ENCODE measurements at regions not wholly inside any gene's neighbourhood (a gene's known extent, or its start where the extent isn't known, plus 50 kb on each side); places are given as distances from the start of the nearest gene placed in this dataset.
A peak's percentile ranks its signal among the peaks of the same experiment; 100 is the strongest.

- Histone ChIP-seq H3K4me2 (ENCODE audit: low read length) (no peak overlapping the region), H3K36me3 (replicated peaks; ENCODE audit: low read depth, low read length) (no peaks in the 10 kb centered on the region), H2AFZ (ENCODE audit: low read depth, low read length) (no peak overlapping the region), H3K4me1 (ENCODE audit: low read length) (peaks cover 3% of the 10 kb centered on the region; the same call in 1 of the 2 replicates), H3K27ac (ENCODE audit: low read length) (no peak overlapping the region), H3K9me3 (ENCODE audit: insufficient read depth, low read length) (no peaks in the 10 kb centered on the region), H3K79me2 (ENCODE audit: low read length) (no peaks in the 10 kb centered on the region), H4K20me1 (ENCODE audit: insufficient read depth, low read length) (no peaks in the 10 kb centered on the region), H3K9ac (ENCODE audit: low read length) (no peak overlapping the region), H3K4me3 (ENCODE audit: low read length) (no peak overlapping the region), H3K27me3 (ENCODE audit: low read depth, low read length) (no peaks in the 10 kb centered on the region; the same call in 1 of the 2 replicates)
- TF ChIP-seq CTCF (IDR thresholded peaks at IDR 0.05; ENCODE audit: low read depth, low read length) (no peak), EZH2phosphoT487 (IDR thresholded peaks at IDR 0.05; ENCODE audit: low read depth) (no peak)
These were observed 56.8 kb upstream of the ALDH1B1 start for GRCh38 chr9:38335686-38336085.

- TF ChIP-seq CTCF (IDR thresholded peaks at IDR 0.05; ENCODE audit: low read depth, low read length) = peak; percentile 49
- TF ChIP-seq EZH2phosphoT487 (IDR thresholded peaks at IDR 0.05; ENCODE audit: low read depth) = no peak
- H3K27me3 ChIP-seq (ENCODE audit: low read depth, low read length) = no peaks in the 10 kb centered on the region; the same call in 1 of the 2 replicates
- H4K20me1 ChIP-seq (ENCODE audit: insufficient read depth, low read length) = no peaks in the 10 kb centered on the region
- peaks cover 4% of the 10 kb centered on the region; the same call in 1 of the 2 replicates for H3K4me1 ChIP-seq (ENCODE audit: low read length)
- no peaks in the 10 kb centered on the region for H3K9me3 ChIP-seq (ENCODE audit: insufficient read depth, low read length)
- H3K4me2 ChIP-seq (ENCODE audit: low read length) = no peak overlapping the region; the same call in 1 of the 2 replicates
- H3K79me2 ChIP-seq (ENCODE audit: low read length) = no peaks in the 10 kb centered on the region
- H3K4me3 ChIP-seq (ENCODE audit: low read length) = no peak overlapping the region
- H3K36me3 ChIP-seq (replicated peaks; ENCODE audit: low read depth, low read length) = no peaks in the 10 kb centered on the region
- H3K9ac ChIP-seq (ENCODE audit: low read length) = no peak overlapping the region
- H2AFZ ChIP-seq (ENCODE audit: low read depth, low read length) = no peak overlapping the region
- no peak overlapping the region for H3K27ac ChIP-seq (ENCODE audit: low read length)
These were observed 58.3 kb upstream of the ALDH1B1 start for GRCh38 chr9:38334234-38334633.

DNA sequence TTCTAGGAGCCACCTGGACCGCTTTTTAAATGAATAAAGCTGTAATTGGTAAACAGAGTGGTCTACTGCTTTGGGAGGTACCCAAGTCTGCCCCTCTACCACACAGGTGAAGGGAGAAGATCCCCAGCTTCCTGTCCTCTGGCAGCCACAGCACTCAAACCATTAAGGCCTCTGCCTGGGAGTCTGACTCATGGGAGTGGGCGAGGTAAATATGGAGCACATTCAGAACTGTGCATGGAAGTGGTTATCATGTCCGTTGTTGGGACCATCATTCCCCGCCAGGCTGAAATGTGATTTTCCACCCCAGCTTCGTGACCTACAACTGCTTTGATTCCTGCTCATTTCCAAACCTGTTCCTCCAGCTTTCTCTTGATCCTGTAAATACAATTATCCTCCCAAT, 59.5 kb upstream of the ALDH1B1 start:
- Histone ChIP-seq H3K79me2 (ENCODE audit: low read length) (no peaks in the 10 kb centered on the region), H3K27me3 (ENCODE audit: low read depth, low read length) (no peaks in the 10 kb centered on the region; the same call in 1 of the 2 replicates), H3K9ac (ENCODE audit: low read length) (no peak overlapping the region), H3K4me3 (ENCODE audit: low read length) (no peak overlapping the region), H3K4me2 (ENCODE audit: low read length) (no peak overlapping the region), H3K4me1 (ENCODE audit: low read length) (peaks cover 13% of the 10 kb centered on the region), H4K20me1 (ENCODE audit: insufficient read depth, low read length) (no peaks in the 10 kb centered on the region), H3K9me3 (ENCODE audit: insufficient read depth, low read length) (no peaks in the 10 kb centered on the region), H3K27ac (ENCODE audit: low read length) (no peak overlapping the region), H3K36me3 (replicated peaks; ENCODE audit: low read depth, low read length) (no peaks in the 10 kb centered on the region), H2AFZ (ENCODE audit: low read depth, low read length) (no peak overlapping the region)
- TF ChIP-seq CTCF (IDR thresholded peaks at IDR 0.05; ENCODE audit: low read depth, low read length) = no peak

GRCh38 chr9:38332625-38333024, 59.9 kb upstream of the ALDH1B1 start:
- Histone ChIP-seq H3K4me3 (ENCODE audit: low read length) (no peak overlapping the region), H3K27me3 (ENCODE audit: low read depth, low read length) (no peaks in the 10 kb centered on the region; the same call in 1 of the 2 replicates), H3K79me2 (ENCODE audit: low read length) (no peaks in the 10 kb centered on the region), H3K36me3 (replicated peaks; ENCODE audit: low read depth, low read length) (no peaks in the 10 kb centered on the region), H3K9me3 (ENCODE audit: insufficient read depth, low read length) (no peaks in the 10 kb centered on the region), H3K9ac (ENCODE audit: low read length) (no peak overlapping the region), H4K20me1 (ENCODE audit: insufficient read depth, low read length) (no peaks in the 10 kb centered on the region), H3K4me1 (ENCODE audit: low read length) (peaks cover 13% of the 10 kb centered on the region), H3K4me2 (ENCODE audit: low read length) (no peak overlapping the region), H2AFZ (ENCODE audit: low read depth, low read length) (no peak overlapping the region), H3K27ac (ENCODE audit: low read length) (no peak overlapping the region)
- TF ChIP-seq CTCF (IDR thresholded peaks at IDR 0.05; ENCODE audit: low read depth, low read length) (no peak), EZH2phosphoT487 (IDR thresholded peaks at IDR 0.05; ENCODE audit: low read depth) (no peak)

Measured in OCI-LY3 (cell line).